Stimulated activated CD8-positive, alpha-beta memory T cell treated with anti-CD3 and anti-CD28 coated beads, Interleukin-15, amount 100 ng/mL, for 4 hours (primary cell): ENCODE measurements at regions not wholly inside any gene's neighbourhood (a gene's known extent, or its start where the extent isn't known, plus 50 kb on each side); places are given as distances from the start of the nearest gene placed in this dataset.

ENCODE experiments used
- DNase-seq, 2 donors: peaks; one replicate each; pipeline ENCODE4 v3.0.0-alpha.2; 2020; ENCODE audit warnings: low read depth in 2 of 2

DNA sequence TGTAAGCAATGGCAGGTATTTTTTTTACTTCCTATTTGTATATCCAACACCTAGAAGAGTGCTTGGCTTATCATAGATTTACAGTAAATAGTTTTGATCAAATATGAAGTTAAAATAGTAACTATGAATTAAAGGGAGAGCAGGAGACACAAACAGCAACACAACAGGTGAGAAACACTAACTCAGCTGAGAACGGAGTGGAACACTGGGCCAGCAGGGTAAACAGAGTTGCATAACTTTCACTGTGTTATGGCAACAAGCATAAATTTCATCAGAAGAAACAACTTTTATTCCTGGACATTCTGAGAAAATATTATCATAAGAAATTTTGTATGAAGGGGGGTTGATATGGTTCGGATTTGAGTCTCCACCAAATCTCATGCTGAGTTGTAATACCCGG lies 52.2 kb upstream of the SMIM30 start:
- DNase-seq: no peak
